MCF 10A (cell line): ENCODE measurements at regions not wholly inside any gene's neighbourhood (a gene's known extent, or its start where the extent isn't known, plus 50 kb on each side); places are given as distances from the start of the nearest gene placed in this dataset.

Experiments used
- BruUV-seq: library from RNA; stranded (reverse); fragments of 400-500 nt; replicated peaks from 2 replicates; lab custom pipeline; 2021; lab: Mats Ljungman, UMichigan
- CTCF ChIA-PET: fragments of 300-600 bp; sonication (Branson Sonifier 250); formaldehyde crosslinking; extraction: SDS; loops from one replicate; lab custom pipeline; 2021; ENCODE audit warnings: antibody characterized with exemption, inconsistent platforms; lab: Yijun Ruan, JAX
- POLR2A ChIA-PET: fragments of 300-600, 350-650 bp; sonication (Branson Sonifier 250); formaldehyde crosslinking; extraction: SDS; loops from one replicate; lab custom pipeline; 2020; ENCODE audit warnings: antibody characterized with exemption, inconsistent platforms; lab: Yijun Ruan, JAX
- DNase-seq: peaks from one replicate; pipeline ENCODE4 v3.0.0-alpha.2; 2018; ENCODE audit not compliant: unreplicated experiment
- H3K27ac Mint-ChIP-seq: one replicate; pipeline ENCODE4 v1.8.0; 2022; ENCODE audit warnings: mild to moderate bottlenecking, low read depth, mixed read lengths; ENCODE audit not compliant: unreplicated experiment
- H3K27me3 Mint-ChIP-seq: one replicate; pipeline ENCODE4 v1.8.0; 2022; ENCODE audit warnings: mixed read lengths; ENCODE audit not compliant: insufficient read depth, unreplicated experiment
- H3K36me3 Mint-ChIP-seq: one replicate; pipeline ENCODE4 v1.8.0; 2022; ENCODE audit warnings: mild to moderate bottlenecking, moderate library complexity, mixed read lengths; ENCODE audit not compliant: insufficient read depth, unreplicated experiment
- H3K4me1 Mint-ChIP-seq: one replicate; pipeline ENCODE4 v1.8.0; 2022; ENCODE audit warnings: mixed read lengths; ENCODE audit not compliant: insufficient read depth, unreplicated experiment
- H3K4me3 Mint-ChIP-seq: one replicate; pipeline ENCODE4 v1.8.0; 2022; ENCODE audit warnings: mild to moderate bottlenecking, moderate library complexity, mixed read lengths; ENCODE audit not compliant: unreplicated experiment
- H3K9me3 Mint-ChIP-seq: one replicate; pipeline ENCODE4 v1.8.0; 2022; ENCODE audit warnings: mixed read lengths; ENCODE audit not compliant: unreplicated experiment
- intact Hi-C: fragments of 100-400 bp; cut with micrococcal nuclease; formaldehyde crosslinking; loops from 2 replicates; pipeline ENCODE4 v1.14.1; 2022
- TF ChIP-seq, protein P1 (sequence below): fragments of 200-600 bp; IDR thresholded peaks from one replicate; pipeline ENCODE4 v1.8.0; 2022; ENCODE audit warnings: antibody characterized with exemption, mild to moderate bottlenecking; ENCODE audit not compliant: unreplicated experiment

DNA sequence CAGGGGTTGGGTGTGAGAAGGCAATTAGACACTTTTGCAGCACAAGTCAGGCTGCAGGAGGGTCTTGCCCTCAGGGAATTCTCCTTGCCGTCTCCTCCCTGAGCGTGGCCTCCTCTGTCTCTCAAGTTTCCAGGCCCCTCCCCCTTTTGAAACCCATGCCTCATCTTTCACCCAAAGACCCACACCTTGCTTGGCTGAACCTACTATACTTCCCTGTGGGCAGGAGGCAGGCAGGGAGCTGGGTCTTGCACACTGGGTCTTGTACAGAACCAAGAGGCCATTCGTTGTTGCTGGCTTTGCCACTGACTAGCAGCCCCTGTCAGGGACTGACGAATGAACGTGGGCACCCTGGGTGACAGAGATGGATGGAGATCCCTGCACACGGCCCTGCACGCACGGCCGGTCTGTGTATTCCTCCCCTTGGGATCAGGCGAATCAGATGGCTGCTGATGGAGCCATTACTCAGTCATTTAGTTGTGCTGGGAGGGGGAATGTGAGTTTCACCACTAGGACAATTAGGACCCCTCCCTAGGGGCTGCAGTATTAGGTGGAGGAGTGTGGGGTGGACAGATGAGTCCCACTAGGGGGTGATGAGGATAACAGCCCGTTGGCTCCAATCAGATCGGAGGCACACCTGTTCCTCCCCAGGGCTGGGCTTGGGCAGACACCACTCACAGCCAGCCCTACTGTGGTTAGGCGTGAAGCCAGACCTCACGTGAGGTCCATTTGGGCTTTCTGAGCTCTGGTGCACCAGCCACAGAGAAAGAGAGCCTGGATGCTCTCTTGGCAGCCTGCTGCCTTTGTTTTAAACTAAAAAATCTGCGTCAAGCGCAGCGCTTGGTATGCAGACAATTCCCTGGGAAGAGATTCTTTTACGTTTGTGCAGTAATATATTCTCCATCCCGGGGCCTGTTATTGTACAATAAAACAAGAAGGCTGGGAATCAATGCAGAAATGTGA is 167.7 kb upstream of the WSCD1 start:
- Mint-ChIP-seq H3K9me3 (peaks cover 18% of the 10 kb centered on the region), H3K27ac (no peak overlapping the region), H3K4me3 (no peak overlapping the region), H3K36me3 (no peaks in the 10 kb centered on the region), H3K27me3 (no peaks in the 10 kb centered on the region), H3K4me1 (no peaks in the 10 kb centered on the region)
- no peak for DNase-seq
- POLR2A ChIA-PET = interaction anchor here (0.6 kb wide), 1 partner anchor 417 kb away, joined by 3 read pairs; no protein-coding TSS in a partner anchor
- intact Hi-C loops = no loop called here
- BruUV-seq = no TSS peak
- CTCF ChIA-PET = no interaction called here
- TF ChIP-seq, protein P1, sequence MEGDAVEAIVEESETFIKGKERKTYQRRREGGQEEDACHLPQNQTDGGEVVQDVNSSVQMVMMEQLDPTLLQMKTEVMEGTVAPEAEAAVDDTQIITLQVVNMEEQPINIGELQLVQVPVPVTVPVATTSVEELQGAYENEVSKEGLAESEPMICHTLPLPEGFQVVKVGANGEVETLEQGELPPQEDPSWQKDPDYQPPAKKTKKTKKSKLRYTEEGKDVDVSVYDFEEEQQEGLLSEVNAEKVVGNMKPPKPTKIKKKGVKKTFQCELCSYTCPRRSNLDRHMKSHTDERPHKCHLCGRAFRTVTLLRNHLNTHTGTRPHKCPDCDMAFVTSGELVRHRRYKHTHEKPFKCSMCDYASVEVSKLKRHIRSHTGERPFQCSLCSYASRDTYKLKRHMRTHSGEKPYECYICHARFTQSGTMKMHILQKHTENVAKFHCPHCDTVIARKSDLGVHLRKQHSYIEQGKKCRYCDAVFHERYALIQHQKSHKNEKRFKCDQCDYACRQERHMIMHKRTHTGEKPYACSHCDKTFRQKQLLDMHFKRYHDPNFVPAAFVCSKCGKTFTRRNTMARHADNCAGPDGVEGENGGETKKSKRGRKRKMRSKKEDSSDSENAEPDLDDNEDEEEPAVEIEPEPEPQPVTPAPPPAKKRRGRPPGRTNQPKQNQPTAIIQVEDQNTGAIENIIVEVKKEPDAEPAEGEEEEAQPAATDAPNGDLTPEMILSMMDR = no peak

DNA sequence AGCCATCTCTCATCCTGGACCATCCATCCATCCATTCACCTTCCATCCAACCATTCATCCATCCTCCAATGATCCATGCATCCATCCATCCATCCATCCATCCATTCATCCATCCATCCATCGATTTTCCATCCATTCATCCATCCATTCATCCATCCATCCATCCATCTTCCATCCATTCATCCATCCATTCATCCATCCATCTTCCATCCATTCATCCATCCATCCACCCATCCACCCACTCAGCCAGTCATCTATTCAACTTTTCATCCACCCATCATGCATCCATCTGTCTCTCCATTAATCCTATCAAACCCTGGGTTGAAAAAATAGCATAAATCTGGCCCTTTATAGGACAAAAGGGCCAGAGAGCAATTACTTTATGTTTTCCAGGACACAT is 158.3 kb upstream of the WSCD1 start:
- peaks cover 3% of the 10 kb centered on the region for H3K27me3 Mint-ChIP-seq
- BruUV-seq = no TSS peak
- CTCF ChIA-PET = interaction anchor here (0.6 kb wide), 1 partner anchor 345 kb away, joined by 3 read pairs; no protein-coding TSS in a partner anchor

DNA sequence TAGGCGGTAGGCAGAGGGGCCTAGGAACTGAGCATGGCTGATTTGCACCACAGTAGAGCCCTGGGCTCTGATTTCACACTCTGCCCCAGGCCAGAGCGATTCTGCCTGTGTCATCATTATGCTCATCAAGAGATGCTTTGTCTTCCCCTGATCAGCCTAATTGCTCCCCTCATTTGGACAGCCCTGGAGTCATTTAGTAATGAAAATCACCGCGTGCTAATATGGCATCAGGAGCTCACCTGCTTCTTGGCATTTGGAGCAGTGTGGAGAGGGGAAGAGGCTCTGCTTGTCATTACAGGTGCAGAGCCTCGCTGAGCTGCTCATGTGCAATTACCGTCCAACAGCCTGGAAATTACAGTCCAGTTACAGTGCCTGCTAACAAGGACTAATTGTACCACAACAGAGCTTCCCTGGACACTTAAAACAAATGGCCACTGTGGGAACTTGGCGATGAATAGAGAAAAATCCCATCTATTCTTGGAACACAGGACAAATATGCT is 157.1 kb upstream of the WSCD1 start:
- peaks cover 8% of the 10 kb centered on the region for H3K9me3 Mint-ChIP-seq
- H3K36me3 Mint-ChIP-seq = no peaks in the 10 kb centered on the region
- TF ChIP-seq, protein P1 = no peak
- DNase-seq = no peak
- CTCF ChIA-PET = no interaction called here
- H3K4me3 Mint-ChIP-seq = no peak overlapping the region
- no peaks in the 10 kb centered on the region for H3K4me1 Mint-ChIP-seq
- peaks cover 13% of the 10 kb centered on the region for H3K27me3 Mint-ChIP-seq
- POLR2A ChIA-PET = no interaction called here
- no peak overlapping the region for H3K27ac Mint-ChIP-seq
- intact Hi-C loops = no loop called here
- BruUV-seq = no TSS peak

More for the DNA sequence above, 158.3 kb upstream of the WSCD1 start:
- TF ChIP-seq, protein P1 = no peak
- Mint-ChIP-seq H3K4me1 (no peaks in the 10 kb centered on the region), H3K36me3 (no peaks in the 10 kb centered on the region), H3K9me3 (peaks cover 8% of the 10 kb centered on the region), H3K4me3 (no peak overlapping the region), H3K27ac (no peak overlapping the region)
- no peak for DNase-seq
- POLR2A ChIA-PET = no interaction called here
- intact Hi-C loops = no loop called here

DNA sequence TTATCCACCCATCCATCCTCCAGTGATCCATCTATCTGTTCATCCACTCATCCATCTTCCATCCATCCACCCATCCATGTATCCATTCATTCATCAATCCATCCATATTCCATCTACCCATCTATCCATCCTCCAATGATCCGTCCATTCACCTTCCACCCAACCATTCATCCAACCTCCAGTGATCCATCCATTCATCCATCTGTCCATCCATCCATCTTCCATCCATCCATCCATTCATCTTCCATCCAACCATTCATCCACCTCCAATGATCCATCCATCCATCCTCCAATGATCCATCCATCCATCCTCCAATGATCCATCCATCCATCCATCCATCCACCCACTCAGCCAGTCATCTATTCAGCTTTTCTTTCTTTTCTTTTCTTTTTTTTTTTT is 156.5 kb upstream of the WSCD1 start:
- Mint-ChIP-seq H3K4me3 (no peak overlapping the region), H3K4me1 (no peaks in the 10 kb centered on the region), H3K27ac (no peak overlapping the region), H3K36me3 (no peaks in the 10 kb centered on the region), H3K27me3 (peaks cover 14% of the 10 kb centered on the region), H3K9me3 (peaks cover 8% of the 10 kb centered on the region)
- intact Hi-C loops = no loop called here
- TF ChIP-seq, protein P1 = no peak
- BruUV-seq = no TSS peak
- POLR2A ChIA-PET = no interaction called here
- CTCF ChIA-PET = interaction anchor here (0.6 kb wide), 1 partner anchor 715 kb away, joined by 4 read pairs; no protein-coding TSS in a partner anchor
- DNase-seq = no peak
